Stimulated activated CD4-positive, alpha-beta T cell treated with anti-CD3 and anti-CD28 coated beads, TNF-alpha, amount 100 ng/mL, for 24 hours (primary cell): ENCODE measurements at regions not wholly inside any gene's neighbourhood (a gene's known extent, or its start where the extent isn't known, plus 50 kb on each side); places are given as distances from the start of the nearest gene placed in this dataset.

Source experiments
- DNase-seq, 3 experiments: peaks; one replicate each; pipeline ENCODE4 v3.0.0-alpha.2; 2020; ENCODE audit warnings: low read depth in 3 of 3

DNA sequence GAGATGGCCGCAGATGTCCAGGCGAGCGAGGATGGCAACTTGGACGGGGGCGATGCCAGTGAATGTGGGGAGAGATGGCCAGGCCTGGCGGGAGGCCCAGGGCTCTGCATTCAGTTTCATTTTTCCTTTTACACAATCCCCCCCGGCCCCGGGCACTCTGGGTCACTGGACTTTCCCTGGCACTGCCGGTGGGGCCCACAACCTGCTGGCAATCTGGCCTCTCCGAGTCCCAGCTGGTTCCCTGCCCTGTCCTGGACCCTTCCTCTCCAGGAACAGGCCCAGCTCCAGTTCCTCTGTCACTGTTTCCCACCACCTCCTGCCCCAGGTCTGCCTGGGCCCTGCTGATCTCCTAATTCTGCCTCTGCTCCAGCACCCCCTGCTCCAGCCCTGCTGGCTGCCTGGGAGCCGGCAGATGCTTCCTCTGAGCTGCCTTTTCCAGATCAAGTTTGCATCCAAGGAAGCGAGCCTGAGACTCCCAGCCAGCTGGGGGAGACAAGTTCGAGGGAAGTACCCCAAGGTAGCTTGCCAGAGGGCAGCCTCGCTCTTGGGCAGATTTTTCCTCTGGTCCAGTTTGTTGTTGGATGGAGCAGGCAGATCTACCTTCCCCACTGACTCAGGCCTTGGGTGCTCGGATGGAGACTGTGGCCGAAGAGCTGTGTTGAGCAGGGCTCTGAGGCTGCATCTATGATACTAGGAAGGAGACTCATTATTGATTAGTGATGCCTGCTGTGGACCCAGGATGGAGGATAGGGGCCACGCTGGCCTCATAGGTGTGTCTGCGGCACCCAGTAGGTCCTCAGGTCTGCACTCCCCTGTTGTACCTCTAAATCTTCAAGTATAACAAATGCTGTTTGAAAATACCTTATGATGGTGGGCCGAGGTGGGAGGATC lies 83.2 kb downstream of the CEBPB start:
- no peak for DNase-seq

DNA sequence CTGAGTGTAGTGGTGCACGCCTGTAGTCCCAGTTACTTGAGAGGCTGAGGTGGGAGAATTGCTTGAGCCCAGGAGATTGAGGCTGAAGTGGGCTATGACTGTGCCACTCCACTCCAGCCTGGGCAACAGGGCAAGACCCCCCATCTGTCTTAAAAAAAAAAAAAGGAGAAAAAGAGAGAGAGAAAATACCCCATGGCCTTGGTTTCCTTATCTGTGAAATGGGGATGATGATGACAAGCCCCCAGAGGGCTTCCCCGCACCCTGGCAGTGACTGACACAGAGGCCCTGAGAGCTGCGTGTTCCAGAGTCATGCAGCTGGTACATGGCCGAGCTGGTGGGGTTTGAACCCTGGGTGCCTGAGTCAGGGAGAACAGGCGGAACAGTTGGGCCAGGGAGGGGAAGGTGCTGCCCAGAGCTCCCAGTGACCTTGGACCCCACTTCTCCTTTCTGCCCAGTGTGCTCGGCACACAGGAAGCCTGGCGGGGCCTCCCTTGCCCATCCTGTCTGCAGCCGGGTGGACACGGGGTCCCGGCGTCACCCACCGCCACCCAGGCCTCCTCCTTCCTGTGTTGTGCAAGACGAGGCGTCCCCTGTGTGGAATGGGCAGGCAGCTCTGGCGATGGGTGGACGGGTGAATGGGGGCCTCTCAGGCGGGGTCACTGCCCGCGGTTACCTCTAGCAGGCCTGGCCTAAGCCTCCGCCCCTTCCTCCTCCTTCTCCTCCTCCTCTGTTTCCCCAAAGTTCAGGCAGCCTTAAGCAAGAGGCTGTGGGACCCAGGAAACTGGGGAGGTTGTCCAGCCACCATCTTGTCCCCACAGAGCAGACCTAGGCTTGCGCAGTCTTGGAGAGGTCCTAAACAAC lies 84.2 kb downstream of the CEBPB start:
- DNase-seq = no peak

DNA sequence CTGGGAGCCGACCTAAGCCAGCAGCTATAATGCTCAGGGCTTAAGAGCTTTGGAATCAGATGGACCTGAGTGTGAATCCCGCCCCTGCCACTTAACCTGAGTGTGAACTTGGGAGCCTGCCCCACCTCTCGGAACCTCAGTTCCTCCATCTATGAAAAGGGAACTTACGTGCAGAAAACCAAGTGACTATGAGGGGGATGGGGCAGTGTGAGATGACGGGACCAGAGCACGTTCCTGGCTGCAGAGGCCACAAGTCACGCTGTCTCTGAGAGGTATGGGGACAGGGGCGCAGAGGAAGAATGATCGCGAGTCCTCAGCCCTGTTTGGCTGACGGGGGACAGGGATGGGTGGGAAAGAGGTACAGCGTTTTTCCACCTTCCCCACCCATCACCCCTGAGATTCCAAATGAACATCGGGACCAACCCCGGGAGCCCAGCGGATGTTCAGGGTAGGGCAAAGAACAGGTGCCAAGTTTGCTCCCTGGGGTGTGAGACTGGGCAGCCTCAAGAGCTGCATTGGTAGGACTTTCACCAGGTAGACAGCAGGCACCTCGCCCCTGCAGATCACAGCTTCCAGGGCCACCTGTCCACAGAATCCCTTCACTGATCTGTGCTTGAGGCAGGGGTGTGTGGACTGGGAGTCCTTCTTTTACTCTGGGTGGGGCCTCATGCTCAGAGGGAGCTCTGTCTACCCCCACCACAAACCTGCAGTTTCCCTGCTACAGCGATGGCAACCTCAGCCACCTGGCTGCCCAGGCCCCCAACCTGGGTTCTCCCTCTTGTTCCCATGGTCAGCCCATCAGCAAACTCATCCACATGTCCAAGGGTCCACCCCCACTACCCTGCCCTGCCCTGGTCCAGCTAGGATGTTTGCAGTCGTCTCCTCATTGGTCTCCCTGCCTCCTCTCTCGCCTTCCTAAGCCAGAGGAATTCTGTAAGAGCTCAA lies 85.8 kb downstream of the CEBPB start:
- no peak for DNase-seq

DNA sequence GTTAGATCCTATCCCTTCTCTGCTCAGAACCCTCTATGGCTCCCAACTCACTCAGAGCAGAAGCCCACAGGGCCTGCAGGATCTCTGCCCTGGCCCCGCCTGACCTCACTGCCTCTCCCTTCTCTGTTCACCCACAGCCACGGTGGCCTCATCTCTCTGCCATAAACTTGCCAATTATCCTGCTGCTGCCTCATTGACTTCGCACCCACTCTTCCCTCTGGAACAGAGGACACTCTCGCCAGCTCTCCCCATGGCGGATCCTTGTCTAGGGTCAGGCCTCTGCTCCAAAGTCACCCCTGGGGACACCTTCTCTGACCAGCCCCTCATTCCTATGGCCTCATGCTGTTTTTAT lies 86.4 kb downstream of the CEBPB start:
- DNase-seq = no peak

DNA sequence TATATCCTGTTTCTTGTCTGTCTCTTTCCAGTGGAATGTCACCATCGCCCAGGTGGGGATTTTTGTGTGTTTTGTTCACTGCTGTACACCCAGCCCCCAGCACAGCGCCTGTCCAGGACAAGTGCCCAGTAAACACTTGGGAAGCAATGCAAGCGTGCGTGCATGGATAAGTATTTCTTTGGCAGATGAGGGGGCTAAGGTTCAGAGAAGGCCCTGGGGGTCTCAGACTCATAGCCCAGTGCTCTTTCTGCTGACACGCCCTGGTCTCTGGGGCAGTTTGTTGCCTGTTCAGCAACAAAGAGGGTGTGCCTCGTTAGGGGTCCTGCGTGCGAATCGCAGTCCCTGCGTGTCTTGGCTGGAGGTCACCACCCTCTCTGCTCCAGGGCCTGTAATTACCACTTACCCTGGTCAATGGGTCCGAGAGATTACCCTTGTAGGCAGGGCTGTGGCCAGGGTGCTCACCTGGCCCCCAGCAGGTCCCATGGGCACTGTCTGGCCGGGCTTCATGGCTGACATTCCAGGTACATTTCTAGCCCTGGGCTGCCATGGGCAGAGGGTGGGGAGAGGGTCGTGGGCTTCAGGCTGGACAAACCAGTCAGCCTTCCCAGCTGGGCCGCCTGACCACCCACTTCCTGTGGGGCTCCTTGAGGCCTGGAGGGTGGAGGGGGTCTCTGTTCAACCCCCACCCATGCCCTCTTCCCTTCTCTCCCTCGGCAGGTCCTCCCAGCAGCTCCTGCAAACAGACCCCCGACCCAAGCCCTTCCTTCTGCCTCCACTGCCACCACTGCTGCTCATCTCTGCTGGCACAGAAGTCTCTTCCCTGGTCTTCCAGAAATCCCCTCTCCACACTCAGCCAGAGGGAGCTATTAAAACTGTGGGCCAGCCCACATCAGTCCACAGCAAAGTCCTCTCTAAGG lies 87.1 kb downstream of the CEBPB start:
- DNase-seq = no peak

DNA sequence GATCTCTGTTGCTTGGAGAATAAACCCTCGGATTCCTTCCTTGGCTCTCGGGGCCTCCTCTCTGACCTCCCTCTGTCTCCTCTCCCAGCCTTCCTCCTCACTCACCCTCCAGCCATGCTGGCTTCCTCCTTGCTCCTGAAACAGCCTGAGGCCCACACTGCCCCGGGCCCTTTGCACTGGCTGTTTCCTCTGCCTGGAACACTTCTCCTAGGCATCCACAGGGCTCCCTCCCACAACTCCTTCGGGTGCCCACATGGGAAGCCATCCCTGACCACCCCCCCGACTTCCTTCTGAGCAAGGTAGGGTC lies 87.7 kb downstream of the CEBPB start:
- no peak for DNase-seq

DNA sequence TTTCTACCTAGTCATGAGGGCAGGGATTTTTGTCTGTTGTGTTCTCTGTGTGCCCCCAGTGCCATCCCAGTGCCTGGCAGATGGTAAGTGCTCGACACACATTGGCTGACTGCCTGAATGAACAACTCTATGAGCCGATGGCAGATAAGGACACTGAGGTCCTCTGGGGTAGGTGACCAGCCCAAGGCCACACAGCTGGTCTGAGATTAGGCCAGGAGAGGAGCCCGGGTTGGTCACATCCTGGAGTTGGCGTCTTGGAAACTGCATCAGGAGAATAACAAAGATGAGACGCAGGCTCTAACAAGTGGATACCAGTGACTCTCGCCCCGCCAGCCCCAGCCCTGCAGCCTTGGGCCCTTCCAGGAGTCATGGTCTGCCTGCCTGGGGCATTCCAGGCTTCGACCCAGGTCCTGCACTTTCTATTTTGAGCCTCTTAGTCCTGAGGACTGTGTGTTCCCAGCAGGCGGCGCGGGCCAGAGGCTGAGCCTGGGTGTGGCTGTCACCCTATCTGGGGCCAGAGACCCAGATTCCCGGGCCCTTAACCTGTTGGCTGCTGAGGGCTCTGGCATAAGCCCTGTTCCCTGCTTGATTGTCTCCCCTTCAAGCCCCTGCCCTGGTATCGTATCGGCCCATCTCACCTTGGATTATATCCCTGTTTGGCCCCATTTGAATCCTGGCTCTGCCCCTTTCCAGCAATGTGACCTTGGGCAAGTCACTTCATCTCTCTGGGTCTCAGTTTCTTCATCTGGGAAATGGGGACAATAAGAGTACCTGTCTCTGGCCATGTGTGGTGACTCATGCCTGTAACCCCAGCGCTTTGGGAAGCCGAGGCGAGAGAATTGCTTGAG lies 88.3 kb downstream of the CEBPB start:
- no peak for DNase-seq

DNA sequence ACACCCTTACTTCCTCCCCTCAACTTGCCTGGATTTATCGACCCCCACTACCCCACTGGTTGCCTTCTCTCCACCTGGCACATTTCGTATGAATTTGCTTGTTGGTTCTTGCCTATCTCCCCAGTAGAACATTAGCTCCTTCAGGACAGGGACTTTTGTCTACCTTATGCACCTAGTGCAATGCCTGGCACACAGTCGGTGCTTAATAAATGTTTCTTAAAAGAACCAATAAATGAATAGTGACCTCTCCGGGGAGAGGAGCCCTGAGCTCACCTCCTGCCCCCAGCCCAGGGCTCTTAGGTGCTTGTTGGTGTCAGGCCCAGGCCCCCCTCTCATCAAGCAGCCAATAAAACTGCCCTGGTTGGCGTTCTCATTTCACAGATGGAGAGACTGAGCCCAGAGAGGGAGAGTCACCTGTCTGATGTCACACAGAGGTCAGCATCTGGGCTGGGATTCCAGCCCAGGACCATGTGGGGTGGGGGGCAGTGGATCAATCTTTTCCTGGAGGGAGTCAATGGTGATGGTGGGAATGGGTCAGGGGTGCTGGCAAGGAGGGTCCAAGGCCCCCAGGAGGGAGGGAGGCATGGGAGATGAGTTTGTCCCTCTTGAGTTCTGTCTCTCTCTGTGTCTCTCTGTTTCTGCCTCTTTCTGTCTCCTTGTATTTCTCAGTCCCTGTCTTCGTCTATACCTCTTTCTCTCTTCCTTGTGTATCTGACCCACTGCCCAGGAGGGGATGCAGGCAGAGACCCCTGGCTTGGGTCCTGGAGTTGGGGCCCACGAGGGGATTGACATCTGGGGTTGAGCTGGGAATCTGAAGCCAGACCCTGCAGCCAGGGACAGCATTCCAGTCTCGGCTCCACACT lies 89.6 kb downstream of the CEBPB start:
- DNase-seq = no peak

DNA sequence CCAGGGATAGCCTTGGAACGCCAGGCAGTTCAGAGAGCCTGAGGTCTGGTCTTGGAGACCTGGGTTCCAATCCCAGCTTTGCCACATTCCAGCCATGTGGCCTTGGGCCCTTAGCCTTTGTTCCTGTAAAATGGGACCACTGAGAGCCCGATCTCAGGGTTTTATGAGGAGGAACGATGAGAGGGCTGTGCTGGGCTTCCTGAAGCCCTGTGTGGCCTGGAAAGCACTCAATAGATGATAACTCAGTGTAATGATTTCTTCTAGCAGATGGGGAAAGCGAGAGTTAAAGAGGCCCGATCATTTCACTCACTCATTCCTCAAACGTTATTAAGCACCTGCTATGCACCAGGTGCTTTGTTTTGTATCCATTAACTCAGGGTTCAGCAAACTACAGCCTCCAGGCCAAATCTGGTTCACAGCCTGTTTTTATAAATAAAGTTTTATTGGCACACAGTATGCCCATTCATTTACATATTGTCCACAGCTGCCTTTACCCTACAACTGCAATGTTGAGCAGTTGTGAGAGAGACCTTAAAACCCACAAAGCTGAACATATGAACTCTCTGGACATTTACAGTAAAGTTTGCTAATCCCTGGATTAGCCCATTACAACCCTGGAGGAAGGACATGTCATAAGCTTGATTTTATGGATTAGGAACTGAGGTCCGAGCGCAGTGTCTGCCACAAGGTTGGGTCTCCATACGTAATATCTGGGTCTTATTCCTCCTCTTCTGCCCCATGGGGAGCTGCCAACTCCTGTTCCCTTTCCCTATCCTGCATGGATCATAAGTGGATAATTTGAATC lies 90.4 kb downstream of the CEBPB start:
- DNase-seq = no peak

DNA sequence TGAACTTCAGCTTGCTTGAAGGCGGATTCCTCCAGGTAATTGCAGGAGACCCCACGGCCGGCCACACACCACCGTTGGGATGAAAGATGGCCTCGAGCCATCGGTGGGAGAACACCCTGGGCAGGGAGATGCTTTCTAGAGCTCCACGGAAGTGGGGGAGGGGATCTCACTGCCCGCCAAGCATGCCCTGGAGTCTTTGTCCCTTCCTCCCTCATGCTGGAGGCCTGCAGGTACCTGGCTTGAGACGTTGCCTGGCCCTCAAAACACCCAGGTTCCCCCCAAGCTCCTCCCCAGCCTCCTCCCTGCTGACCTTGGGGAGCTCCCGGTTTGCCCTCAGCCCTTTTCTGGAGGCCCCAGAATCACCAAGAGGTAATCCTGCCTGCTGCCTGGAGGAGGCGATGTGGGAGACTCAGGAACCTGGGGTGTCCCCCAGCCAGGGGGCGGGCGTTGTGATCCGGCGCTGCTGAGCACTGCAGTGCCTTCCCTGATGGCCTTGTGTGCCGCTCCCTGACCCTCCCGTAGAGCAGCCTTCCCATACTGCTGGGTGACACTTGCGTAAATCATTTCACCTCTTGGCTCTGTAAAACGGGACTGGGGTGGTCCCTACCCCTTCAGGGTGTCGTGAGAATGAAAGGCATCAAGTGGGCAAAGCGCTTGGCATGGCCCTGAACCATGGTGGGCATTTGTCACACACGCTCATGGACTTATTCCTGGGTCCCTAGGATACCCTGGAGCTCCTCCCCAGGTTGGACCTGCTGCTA lies 91.4 kb downstream of the CEBPB start:
- peak in 1 of 3 experiments; percentile 21 for DNase-seq

DNA sequence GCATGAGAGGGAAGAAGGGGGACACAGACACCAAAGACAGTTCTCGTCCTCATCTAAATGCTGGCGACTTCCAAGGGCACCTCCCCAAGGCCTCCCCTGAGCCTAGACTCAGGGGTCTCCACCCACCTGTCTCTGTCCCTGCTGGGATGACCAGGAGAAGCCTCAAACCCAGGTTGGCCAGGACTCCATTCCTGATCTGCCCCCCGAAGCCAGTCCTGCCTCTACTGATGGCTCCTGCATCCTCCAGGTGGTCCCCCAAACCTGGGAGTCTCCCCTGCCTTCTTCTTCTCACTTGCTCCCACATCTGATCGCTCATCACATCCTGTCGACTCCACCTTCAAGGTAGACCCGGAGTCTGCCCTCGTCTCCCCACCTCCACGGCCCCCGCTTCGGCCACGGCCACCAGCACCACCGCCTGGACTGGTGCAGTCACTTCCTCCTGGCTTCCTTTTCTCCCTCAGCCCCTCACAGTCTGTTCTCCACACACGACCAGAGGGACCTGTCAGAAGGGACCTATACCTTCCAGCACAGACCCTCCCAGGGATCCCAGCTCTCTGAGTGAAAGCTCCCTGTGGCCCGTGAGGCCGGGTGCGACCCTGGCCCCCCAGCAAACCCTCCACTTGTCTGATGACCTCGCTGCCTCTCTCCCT lies 92.1 kb downstream of the CEBPB start:
- DNase-seq = no peak

DNA sequence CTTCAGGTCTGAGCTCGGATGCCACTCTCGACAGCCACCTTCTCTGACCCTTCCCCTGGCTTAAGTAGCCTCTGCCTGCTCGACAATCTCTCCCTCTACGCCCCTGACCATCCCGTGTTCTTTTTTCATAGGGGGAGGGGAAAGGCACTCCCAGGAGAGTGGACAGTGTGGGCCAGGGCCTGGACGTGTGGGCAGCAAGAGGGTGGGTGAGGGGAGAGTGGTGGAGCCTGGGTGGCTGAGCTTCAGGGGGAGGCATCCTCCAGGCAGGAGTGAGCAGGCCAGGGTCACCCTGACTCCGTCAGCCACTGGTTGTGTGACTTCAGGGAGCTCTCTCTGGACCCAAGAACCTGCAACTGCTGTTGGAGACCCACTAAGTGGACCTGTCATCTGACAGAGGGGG lies 92.7 kb downstream of the CEBPB start:
- DNase-seq = no peak

DNA sequence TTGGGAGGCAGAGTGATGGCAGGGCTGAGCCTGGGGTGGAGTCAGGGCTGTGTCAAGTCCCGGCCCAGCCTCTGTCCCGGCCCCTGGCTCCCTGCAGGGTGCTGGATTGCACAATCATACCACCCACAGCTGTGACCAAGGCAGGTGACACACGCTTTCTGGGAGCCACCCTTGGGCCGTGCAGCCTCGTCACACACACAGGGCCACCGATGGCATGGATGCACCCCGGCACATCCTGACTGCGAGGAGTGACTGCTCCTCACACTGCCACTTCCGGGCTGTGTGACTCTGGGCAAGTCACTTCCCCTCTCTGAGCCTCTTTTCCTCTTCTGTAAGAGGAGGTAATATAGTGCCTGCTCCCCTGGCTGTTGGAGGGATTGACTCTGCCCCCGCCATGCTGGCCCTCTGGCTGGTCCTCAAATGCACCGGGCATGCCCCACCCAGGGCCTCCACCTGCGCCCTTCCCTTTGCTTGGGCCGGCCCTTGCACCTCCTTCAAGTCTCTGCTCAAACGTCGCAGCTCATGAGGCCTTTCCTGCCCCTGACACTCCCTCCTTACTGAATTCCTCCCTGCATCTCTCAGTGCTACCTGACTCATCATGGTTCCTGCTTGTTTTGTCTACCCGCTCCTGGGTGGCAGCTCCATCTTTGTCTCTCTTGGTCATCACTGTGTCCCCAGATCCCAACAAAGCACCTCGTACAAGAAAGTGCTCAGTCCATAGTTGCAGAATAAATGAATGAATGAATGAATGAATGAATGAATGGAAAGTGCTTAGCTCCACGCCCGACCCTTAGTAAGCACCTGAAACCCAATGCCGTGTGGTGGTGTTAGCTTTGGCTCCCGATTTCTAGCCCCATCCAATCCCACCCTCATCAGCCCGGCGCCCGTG lies 93.5 kb downstream of the CEBPB start:
- peak in 1 of 3 experiments; percentile 15 for DNase-seq

DNA sequence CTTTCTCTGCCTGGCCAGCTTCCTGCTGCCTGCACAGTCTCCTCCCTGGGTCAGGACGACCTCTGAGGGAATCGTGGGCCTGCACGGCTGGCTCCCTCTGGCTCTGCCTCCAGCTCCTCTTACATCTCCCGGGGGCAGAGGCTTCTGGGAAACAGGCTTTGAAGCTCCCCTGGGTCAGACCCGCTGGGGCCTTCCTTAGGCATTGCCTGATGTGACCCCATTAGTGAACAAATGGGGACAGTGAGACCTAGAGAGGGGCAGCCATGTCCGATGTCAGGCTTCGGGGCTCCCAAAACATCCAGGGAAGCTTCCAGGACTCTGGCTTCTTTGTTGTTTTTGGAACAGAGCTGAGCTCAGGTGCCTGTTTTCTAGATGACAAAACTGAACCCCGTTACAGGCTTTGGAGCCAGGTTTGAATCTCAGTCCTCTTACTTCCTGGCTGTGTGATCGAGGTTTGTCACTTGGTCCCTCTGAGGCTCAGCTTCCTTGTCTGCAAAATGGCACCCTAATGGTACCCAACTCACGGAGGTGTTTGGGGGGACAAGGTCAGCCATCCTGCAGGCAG lies 94.3 kb downstream of the CEBPB start:
- no peak for DNase-seq

DNA sequence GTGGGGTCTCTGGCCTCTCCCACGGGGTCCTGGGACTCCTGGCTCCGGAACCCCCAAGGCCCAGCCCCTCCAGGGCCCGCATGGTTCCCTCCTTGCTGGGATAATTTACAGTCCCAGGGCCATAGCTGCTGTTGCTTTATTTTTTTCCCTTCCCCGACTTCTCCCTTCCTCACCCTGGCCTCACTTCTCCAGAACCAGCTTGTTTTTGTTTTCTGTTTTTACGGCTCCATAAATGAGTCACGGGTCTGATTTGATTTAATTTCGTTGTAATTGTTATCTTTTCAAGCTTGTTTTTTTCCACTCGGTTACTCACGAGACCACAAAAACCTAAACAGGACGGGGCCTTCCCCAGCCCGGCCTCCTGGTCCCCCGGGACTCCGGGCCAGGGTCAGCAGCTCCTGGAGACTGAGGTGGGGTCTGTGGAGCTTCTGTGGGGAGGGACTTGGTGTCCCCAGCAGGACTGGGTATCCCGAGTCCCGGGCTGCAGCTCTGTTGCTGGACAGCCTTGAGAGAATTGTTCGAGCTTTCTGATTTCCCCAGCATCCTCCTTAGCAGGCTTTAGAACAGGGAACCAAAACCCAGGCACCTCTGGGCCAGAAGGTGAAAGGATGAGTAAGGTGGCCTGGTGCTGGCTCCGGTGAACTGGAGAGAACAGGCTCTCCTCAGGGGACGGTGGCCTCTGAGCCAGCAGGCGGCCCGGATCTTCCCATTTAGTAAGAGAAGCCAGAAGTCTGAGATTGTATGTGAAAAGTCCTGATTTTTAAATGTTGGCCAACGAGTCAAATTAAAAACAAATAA lies 94.9 kb downstream of the CEBPB start:
- DNase-seq = no peak
